KBM-7 (cell line): ENCODE measurements at regions not wholly inside any gene's neighbourhood (a gene's known extent, or its start where the extent isn't known, plus 50 kb on each side); places are given as distances from the start of the nearest gene placed in this dataset.
"Not testable (repeated sequence)": the region's sequence is repeated elsewhere in the genome, so short reads cannot be mapped to it uniquely, and the experiment has no call there.

Experiments
- DNase-seq: peaks from one replicate; pipeline ENCODE4 v3.0.0-alpha.2; 2015
- in situ Hi-C: fragments of 300-500 bp; cut with MboI; formaldehyde crosslinking; loops from 2 replicates; pipeline ENCODE4 v1.14.3; 2020; ENCODE audit warnings: low sequenced_read_pairs, low pct_unique_long_range_greater_than_20kb, mixed read lengths

GRCh38 chr2:71932037-71932779 is 215.5 kb downstream of the CYP26B1 start:
- in situ Hi-C loops, result loop anchor here (25.0 kb wide), 1 partner anchor 655 kb away; no protein-coding TSS in a partner anchor
- no peak for DNase-seq

- DNase-seq, result no peak
- in situ Hi-C loops, result loop anchor here (25.0 kb wide), 1 partner anchor 657 kb away; no protein-coding TSS in a partner anchor
Observed at GRCh38 chr2:71930049-71930681, 217.5 kb downstream of the CYP26B1 start.

- in situ Hi-C loops, result loop anchor here (25.0 kb wide), 1 partner anchor 658 kb away; no protein-coding TSS in a partner anchor
- DNase-seq, result no peak
Observed at GRCh38 chr2:71929482-71929772, 218.2 kb downstream of the CYP26B1 start.

DNA sequence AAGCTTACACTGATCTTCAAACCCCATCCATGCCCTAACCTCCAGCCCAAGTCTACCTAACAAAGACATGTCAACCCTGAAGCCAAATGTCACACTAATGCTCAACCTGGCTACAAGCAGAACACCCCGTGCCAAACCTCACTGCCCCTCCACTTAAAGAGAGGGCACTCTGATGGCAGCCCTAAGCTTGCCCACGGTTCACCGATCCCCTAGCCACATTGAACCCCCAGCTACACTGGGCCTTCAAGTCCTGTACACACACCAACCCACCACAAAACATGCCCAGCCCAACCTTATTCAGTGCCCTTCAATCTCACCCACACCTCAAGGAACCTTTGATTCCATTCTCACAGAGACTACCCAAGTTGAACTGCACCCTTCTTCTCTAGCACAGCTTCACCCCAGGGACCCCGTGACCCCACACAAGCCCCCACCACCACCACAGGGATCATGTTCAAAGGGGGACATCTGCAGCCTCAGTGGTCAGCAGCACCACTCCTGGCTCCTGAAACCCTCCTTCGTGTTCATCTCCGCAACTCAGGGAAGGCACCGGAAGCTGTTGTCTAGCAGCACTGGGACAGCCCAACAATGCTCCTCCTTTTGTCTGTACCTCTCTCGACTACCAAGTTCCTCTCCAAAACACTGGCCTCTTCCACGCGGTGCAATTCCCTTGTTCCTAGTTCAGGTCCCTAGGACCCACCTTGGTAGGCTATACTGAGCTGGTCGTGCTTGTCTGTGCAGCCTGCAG is 218.8 kb downstream of the CYP26B1 start:
- no peak for DNase-seq
- in situ Hi-C loops, result loop anchor here (25.0 kb wide), 1 partner anchor 658 kb away; no protein-coding TSS in a partner anchor

DNA sequence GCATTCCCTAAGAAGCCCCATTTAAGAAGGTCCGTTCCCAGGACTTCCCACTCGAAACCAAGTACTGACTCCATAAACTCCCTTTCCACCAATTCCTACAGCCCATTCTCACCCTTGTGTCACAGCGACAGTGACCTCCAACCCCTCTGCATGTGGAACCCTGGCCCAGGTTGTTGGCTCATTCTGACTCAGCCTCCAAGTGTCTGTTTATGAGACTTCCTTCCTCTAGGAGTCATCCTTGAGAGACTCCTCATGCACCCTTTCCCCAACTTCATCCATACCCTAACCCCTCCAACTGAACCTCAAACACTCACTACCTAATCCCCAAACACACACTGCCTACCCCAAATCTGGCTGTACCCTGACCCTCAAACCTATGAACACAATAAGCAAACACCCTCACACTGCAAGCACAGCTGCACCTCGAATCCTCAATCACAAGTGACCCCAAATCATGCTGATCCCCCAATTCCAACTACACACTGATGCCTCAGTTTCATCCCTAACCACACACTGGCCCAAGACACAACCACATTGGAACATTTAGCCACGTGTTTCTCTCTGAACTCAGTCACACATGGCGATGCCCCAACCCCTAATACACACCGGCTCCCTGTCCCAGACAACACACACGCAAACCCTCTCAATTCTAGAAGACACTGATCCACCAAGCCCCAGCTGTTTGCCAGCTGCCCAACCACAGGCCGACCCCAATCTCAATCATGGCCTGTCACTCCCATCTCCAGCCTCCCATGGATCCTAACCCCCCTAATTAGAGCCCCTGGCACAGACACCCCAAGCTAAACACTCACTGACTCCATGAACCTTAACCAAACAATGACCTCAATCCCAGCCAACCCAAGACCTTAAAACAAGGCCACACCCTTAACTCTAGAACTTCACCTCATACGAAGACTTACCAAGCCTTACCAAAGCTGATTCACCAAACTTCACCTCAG is 219.6 kb downstream of the CYP26B1 start:
- DNase-seq, result no peak
- in situ Hi-C loops, result loop anchor here (25.0 kb wide), 1 partner anchor 659 kb away; no protein-coding TSS in a partner anchor

GRCh38 chr2:71926876-71927756 is 220.5 kb downstream of the CYP26B1 start:
- in situ Hi-C loops, result loop anchor here (25.0 kb wide), 1 partner anchor 660 kb away; no protein-coding TSS in a partner anchor
- DNase-seq, result no peak

GRCh38 chr2:71926089-71926447 is 221.6 kb downstream of the CYP26B1 start:
- in situ Hi-C loops, result loop anchor here (25.0 kb wide), 1 partner anchor 661 kb away; no protein-coding TSS in a partner anchor
- DNase-seq, result no peak

GRCh38 chr2:71925268-71926088 is 222.2 kb downstream of the CYP26B1 start:
- in situ Hi-C loops, result loop anchor here (25.0 kb wide), 1 partner anchor 662 kb away; no protein-coding TSS in a partner anchor
- DNase-seq, result no peak

DNA sequence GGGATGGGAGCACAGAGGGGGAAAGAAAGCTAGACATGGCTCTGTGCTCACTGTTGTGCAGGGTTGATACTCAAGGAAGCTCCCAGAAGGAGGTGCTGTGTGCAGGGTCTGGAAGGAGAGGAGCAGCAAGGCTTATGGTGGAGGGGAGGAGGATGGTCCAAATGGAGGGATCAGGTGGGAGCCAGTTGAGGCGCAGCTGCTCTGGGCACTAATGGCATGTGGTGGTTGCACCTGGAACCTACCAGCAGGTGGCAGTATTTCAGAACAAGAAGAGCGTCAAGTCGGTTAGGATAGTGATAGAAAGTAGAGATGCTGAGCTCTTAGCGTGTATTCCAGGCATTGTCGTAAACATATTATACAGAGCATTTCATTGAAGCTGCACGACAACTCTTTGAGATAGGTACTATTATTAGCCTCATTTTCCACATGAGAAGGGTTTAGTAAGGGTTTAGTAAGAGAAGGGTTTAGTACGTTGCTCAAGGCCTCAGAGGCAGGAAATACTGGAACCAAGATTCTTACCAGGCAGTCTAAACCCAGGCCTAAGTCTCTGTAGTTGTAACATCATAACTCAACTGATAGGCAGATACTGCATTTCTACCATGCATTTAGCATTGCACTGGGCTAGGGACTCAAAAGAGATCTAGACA is 223.7 kb downstream of the CYP26B1 start:
- DNase-seq, result peak; percentile 65
- in situ Hi-C loops, result no loop called here

- in situ Hi-C loops, result no loop called here
- DNase-seq, result no peak
Observed at GRCh38 chr2:71923143-71923525, 224.5 kb downstream of the CYP26B1 start.

GRCh38 chr2:71922499-71923142 is 225.0 kb downstream of the CYP26B1 start:
- no peak for DNase-seq
- in situ Hi-C loops, result no loop called here

DNA sequence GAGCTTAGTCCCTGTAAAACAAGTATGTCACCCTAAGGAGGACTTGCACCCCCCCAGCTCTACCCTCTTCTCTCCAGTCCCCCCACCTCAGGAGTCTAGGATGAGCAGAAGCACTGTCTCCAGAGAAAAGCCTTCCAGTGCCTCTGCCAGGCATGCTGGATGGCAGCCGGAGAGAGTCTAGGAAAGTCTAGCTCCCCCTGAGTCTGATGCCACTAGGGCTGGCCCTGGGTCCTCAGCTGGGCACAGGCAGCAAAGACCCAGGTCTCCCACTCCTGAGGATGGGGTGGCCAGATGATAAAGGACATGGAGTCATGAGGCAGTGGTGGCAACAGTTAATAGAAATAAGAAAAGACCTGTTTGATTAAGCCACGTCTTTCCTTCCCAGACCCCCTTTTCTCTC is 225.6 kb downstream of the CYP26B1 start:
- in situ Hi-C loops, result no loop called here

DNA sequence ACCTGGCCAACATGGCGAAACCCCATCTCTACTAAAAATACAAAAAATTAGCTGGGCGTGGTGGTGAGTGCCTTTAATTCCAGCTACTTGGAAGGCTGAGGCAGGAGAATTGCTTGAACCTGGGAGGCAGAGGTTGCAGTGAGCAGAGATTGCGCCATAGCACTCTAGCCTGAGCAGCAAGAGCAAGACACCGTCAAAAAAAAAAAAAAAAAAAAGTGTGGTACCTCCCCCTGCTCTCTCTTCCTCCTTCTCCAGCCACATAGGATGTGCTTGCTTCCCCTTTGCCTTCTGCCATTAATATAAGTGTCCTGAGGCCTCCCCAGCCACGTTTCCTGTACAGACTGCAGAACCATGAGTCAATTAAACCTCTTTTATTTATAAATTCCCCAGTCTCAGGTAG is 226.8 kb downstream of the CYP26B1 start:
- in situ Hi-C loops, result not testable (repeated sequence)
- DNase-seq, result peak; percentile 82

More for the DNA sequence above, 225.6 kb downstream of the CYP26B1 start:
- no peak for DNase-seq

DNA sequence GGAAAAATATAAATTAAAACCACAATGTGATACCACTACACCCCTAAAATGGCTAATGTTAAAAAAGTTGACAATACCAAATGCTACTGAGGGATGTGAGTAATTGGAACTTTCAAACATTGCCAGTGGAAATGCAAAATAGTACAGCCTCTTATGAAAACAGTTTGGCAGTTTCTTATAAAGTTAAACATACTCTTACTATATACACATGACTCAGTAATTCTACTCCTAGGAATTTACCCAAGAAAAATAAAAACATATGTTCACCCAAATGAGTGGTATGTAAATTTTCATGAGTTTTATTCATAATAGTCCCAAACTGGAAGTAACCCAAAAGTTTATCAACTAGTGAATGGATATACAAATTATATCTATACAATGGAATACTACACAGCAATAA is 228.0 kb downstream of the CYP26B1 start:
- DNase-seq, result no peak
- in situ Hi-C loops, result no loop called here

DNA sequence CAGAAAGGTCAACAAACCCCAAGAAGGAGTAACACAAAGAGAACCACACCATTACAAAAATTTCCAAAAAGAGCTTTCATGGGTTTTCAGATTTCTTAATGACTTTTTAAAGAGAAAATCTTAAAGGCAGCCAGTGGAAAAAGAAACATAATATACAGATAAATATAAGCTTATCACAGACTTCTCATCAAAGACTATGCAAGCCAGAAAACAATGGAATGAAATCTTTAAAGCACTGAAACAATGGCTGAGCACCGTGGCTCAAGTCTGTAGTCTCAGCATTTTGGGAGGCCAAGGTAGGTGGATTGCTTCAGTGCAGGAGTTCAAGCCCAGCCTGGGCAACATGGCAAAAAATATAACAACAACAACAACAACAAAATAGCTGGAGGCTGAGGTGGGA is 237.4 kb downstream of the CYP26B1 start:
- DNase-seq, result no peak
- in situ Hi-C loops, result no loop called here

DNA sequence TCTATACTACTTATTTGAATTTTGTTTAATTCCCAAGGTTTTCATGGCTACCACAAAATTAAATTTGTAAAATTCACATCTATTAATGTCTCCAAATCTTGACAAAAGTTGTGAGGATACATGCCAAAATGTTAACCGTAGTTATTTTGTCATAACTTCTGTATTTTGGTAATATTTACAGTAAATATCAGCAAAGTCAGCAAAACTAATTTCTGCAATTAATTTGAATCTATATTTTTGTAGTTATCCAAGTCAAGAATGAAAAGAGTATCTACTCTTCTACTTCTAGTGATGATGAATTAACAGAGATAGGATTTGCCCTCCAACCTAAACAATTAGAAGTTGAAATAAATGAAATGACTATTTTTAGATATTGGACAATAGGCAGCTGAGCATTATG is 238.9 kb downstream of the CYP26B1 start:
- in situ Hi-C loops, result no loop called here
- DNase-seq, result no peak
